ENCODE measurements at regions not wholly inside any gene's neighbourhood (a gene's known extent, or its start where the extent isn't known, plus 50 kb on each side); places are given as distances from the start of the nearest gene placed in this dataset.

DNA sequence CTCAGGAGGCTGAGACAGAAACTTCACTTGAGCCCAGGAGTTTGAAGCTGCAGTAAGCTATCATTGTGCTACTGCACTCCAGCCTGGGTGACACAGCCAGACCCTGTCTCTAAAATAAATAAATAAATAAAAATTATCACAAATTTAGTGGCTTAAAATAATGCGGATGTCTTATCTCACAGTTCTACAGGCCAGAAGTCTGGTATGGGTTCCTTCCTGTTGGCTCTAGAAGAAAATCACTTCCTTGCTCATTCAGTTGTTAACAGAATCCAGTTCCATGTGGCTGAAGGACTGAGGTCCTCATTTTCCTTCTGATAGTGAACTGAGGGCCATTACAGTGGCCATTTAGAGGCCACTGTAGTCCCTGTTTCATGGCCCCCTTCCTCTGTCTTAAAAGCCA lies 94.6 kb upstream of the S1PR1 start:
- TF ChIP-seq FOXA1 (IDR thresholded peaks at IDR 0.05): no peak
- no peak for TF ChIP-seq SP1 (IDR thresholded peaks at IDR 0.05)
- no peak for TF ChIP-seq TARDBP (IDR thresholded peaks at IDR 0.05)
- no peak for TF ChIP-seq SUZ12 (IDR thresholded peaks at IDR 0.05)

Measured in HEK293T (cell line).